ENCODE measurements at regions not wholly inside any gene's neighbourhood (a gene's known extent, or its start where the extent isn't known, plus 50 kb on each side); places are given as distances from the start of the nearest gene placed in this dataset.
"Not testable (repeated sequence)": the region's sequence is repeated elsewhere in the genome, so short reads cannot be mapped to it uniquely, and the experiment has no call there.

- Histone ChIP-seq H3K4me1 (ENCODE audit: control insufficient read depth, low read length) (no peaks in the 10 kb centered on the region), H3K27ac (ENCODE audit: low read depth, low read length) (no peak overlapping the region), H3F3A (ENCODE audit: control insufficient read depth, insufficient read depth) (no peaks in the 10 kb centered on the region), H3K9me2 (replicated peaks; ENCODE audit: control insufficient read depth, low read length) (no peaks in the 10 kb centered on the region), H3K4me2 (ENCODE audit: low read length) (no peak overlapping the region), H3K27me3 (ENCODE audit: control insufficient read depth, low read length) (no peaks in the 10 kb centered on the region), H3K79me2 (ENCODE audit: control insufficient read depth, low read length) (no peaks in the 10 kb centered on the region), H3K36me3 (ENCODE audit: control insufficient read depth, low read length) (no peaks in the 10 kb centered on the region), H3K4me3 (ENCODE audit: low read length) (no peak overlapping the region), H4K20me1 (ENCODE audit: control insufficient read depth, insufficient read depth, low read depth, low read length) (no peaks in the 10 kb centered on the region), H3K9me3 (ENCODE audit: control insufficient read depth, insufficient read depth, low read length) (no peaks in the 10 kb centered on the region)
- TF ChIP-seq CTCF (IDR thresholded peaks at IDR 0.05; ENCODE audit: low read depth, low read length, poor library complexity, severe bottlenecking) = no peak
- TF ChIP-seq EZH2phosphoT487 (IDR thresholded peaks at IDR 0.05; ENCODE audit: borderline replicate concordance, low read length) = no peak
Measured at GRCh38 chr7:125927556-125927955, 997.9 kb upstream of the POT1 start.

GRCh38 chr7:125926621-125927020 lies 997.0 kb upstream of the POT1 start:
- no peak overlapping the region for H3K27ac ChIP-seq (ENCODE audit: low read depth, low read length)
- no peak overlapping the region for H3K4me2 ChIP-seq (ENCODE audit: low read length)
- H3K36me3 ChIP-seq (ENCODE audit: control insufficient read depth, low read length) = no peaks in the 10 kb centered on the region
- H4K20me1 ChIP-seq (ENCODE audit: control insufficient read depth, insufficient read depth, low read depth, low read length) = no peaks in the 10 kb centered on the region
- H3K27me3 ChIP-seq (ENCODE audit: control insufficient read depth, low read length) = no peaks in the 10 kb centered on the region
- H3K4me1 ChIP-seq (ENCODE audit: control insufficient read depth, low read length) = no peaks in the 10 kb centered on the region
- H3K4me3 ChIP-seq (ENCODE audit: low read length) = no peak overlapping the region
- TF ChIP-seq EZH2phosphoT487 (IDR thresholded peaks at IDR 0.05; ENCODE audit: borderline replicate concordance, low read length) (no peak), CTCF (IDR thresholded peaks at IDR 0.05; ENCODE audit: low read depth, low read length, poor library complexity, severe bottlenecking) (no peak)
- no peaks in the 10 kb centered on the region for H3K79me2 ChIP-seq (ENCODE audit: control insufficient read depth, low read length)
- no peaks in the 10 kb centered on the region for H3F3A ChIP-seq (ENCODE audit: control insufficient read depth, insufficient read depth)
- no peaks in the 10 kb centered on the region for H3K9me3 ChIP-seq (ENCODE audit: control insufficient read depth, insufficient read depth, low read length)
- no peaks in the 10 kb centered on the region for H3K9me2 ChIP-seq (replicated peaks; ENCODE audit: control insufficient read depth, low read length)

- Histone ChIP-seq H3K4me2 (ENCODE audit: low read length) (no peak overlapping the region), H3K36me3 (ENCODE audit: control insufficient read depth, low read length) (no peaks in the 10 kb centered on the region), H3F3A (ENCODE audit: control insufficient read depth, insufficient read depth) (no peaks in the 10 kb centered on the region), H3K27ac (ENCODE audit: low read depth, low read length) (no peak overlapping the region), H3K9me2 (replicated peaks; ENCODE audit: control insufficient read depth, low read length) (no peaks in the 10 kb centered on the region), H3K4me3 (ENCODE audit: low read length) (no peak overlapping the region), H3K4me1 (ENCODE audit: control insufficient read depth, low read length) (no peaks in the 10 kb centered on the region), H3K79me2 (ENCODE audit: control insufficient read depth, low read length) (no peaks in the 10 kb centered on the region), H4K20me1 (ENCODE audit: control insufficient read depth, insufficient read depth, low read depth, low read length) (no peaks in the 10 kb centered on the region), H3K27me3 (ENCODE audit: control insufficient read depth, low read length) (no peaks in the 10 kb centered on the region), H3K9me3 (ENCODE audit: control insufficient read depth, insufficient read depth, low read length) (no peaks in the 10 kb centered on the region)
- TF ChIP-seq CTCF (IDR thresholded peaks at IDR 0.05; ENCODE audit: low read depth, low read length, poor library complexity, severe bottlenecking) (no peak), EZH2phosphoT487 (IDR thresholded peaks at IDR 0.05; ENCODE audit: borderline replicate concordance, low read length) (no peak)
Measured at GRCh38 chr7:125924037-125924436, 994.4 kb upstream of the POT1 start.

GRCh38 chr7:125915381-125915948 lies 985.8 kb upstream of the POT1 start:
- not testable (repeated sequence) for H3F3A ChIP-seq (ENCODE audit: control insufficient read depth, insufficient read depth); H3K4me1 ChIP-seq (ENCODE audit: control insufficient read depth, low read length); H3K4me3 ChIP-seq (ENCODE audit: low read length); H3K27me3 ChIP-seq (ENCODE audit: control insufficient read depth, low read length); H3K36me3 ChIP-seq (ENCODE audit: control insufficient read depth, low read length); H4K20me1 ChIP-seq (ENCODE audit: control insufficient read depth, insufficient read depth, low read depth, low read length); H3K9me2 ChIP-seq (replicated peaks; ENCODE audit: control insufficient read depth, low read length); H3K79me2 ChIP-seq (ENCODE audit: control insufficient read depth, low read length); H3K27ac ChIP-seq (ENCODE audit: low read depth, low read length); H3K9me3 ChIP-seq (ENCODE audit: control insufficient read depth, insufficient read depth, low read length); H3K4me2 ChIP-seq (ENCODE audit: low read length)

Data from DOHH2 (cell line).